ENCODE measurements at regions not wholly inside any gene's neighbourhood (a gene's known extent, or its start where the extent isn't known, plus 50 kb on each side); places are given as distances from the start of the nearest gene placed in this dataset.
A peak's percentile ranks its signal among the peaks of the same experiment; 100 is the strongest.

DNA sequence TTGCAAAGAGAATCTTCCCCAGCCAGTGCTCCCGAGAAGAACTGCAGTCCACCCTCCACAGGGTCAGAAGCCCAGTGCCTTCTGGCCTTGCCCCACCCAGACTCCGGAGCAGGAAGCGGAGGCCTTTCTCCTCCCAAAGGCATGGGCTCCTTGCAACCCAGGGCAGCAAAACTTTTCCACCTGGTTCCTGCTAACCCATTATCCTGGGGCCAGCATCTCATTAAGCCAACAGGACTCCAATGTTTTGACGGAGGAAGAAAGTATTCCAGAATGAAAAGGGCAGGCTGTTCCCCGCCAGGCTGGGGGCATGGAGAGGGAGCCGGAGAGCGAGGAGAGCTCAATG lies 88.1 kb downstream of the RTL6 start:
- DNase-seq (ENCODE audit: low spot score in 2 of 2) = peak in 1 of 2 donors; percentile 13
- Histone ChIP-seq H3K27me3 (no peaks in the 10 kb centered on the region), H3K27ac (no peak overlapping the region), H3K36me3 (no peaks in the 10 kb centered on the region), H3K4me1 (no peaks in the 10 kb centered on the region), H3K4me3 (no peak overlapping the region), H3K9me3 (no peaks in the 10 kb centered on the region)
- intact Hi-C loops (cut with DNase I) = no loop called here
- TF ChIP-seq, protein P1, sequence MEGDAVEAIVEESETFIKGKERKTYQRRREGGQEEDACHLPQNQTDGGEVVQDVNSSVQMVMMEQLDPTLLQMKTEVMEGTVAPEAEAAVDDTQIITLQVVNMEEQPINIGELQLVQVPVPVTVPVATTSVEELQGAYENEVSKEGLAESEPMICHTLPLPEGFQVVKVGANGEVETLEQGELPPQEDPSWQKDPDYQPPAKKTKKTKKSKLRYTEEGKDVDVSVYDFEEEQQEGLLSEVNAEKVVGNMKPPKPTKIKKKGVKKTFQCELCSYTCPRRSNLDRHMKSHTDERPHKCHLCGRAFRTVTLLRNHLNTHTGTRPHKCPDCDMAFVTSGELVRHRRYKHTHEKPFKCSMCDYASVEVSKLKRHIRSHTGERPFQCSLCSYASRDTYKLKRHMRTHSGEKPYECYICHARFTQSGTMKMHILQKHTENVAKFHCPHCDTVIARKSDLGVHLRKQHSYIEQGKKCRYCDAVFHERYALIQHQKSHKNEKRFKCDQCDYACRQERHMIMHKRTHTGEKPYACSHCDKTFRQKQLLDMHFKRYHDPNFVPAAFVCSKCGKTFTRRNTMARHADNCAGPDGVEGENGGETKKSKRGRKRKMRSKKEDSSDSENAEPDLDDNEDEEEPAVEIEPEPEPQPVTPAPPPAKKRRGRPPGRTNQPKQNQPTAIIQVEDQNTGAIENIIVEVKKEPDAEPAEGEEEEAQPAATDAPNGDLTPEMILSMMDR (IDR thresholded peaks at IDR 0.05) = no peak

DNA sequence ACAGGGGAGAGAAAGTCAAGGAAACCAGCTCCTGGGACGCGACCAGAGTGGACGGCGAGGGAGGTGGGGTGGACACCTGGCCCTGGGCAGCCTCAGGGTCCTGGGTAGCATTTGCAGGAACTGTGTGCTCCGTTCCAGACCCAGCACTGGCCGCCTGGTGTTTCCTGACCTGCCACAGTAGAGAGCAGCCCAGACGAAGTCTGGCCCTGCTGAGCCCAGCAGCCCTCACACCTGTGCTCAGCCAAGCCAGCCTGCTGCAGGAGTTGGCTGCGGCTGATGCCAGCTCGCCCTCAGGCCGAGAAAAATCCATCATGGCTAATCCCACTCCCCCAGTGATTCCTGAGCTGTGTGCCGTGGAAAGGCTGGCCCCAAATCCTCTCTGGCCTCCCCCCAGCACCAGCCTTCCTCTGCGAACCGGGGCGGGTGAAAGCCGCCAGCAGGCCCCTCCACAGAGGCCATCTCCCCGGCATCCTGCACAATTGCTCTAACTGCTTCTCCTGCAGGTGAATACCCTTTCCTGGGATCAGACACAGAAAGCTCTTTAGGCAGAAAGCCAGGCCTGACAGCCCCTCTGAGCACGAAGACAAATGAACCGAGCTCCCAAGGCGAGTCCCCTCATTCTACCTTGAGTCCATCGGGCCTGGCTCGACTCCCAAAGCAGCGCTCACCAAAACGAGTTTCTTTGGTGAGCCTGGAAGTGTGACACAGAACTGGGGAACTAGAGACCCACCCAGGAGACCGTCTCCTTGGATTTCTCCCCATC lies 88.6 kb downstream of the RTL6 start:
- Histone ChIP-seq H3K4me1 (no peaks in the 10 kb centered on the region), H3K4me3 (no peak overlapping the region), H3K36me3 (no peaks in the 10 kb centered on the region), H3K27ac (no peak overlapping the region), H3K9me3 (no peaks in the 10 kb centered on the region), H3K27me3 (no peaks in the 10 kb centered on the region)
- intact Hi-C loops (cut with DNase I) = no loop called here
- TF ChIP-seq, protein P1 (IDR thresholded peaks at IDR 0.05) = no peak
- peak in 1 of 2 donors; percentile 30 for DNase-seq (ENCODE audit: low spot score in 2 of 2)

DNA sequence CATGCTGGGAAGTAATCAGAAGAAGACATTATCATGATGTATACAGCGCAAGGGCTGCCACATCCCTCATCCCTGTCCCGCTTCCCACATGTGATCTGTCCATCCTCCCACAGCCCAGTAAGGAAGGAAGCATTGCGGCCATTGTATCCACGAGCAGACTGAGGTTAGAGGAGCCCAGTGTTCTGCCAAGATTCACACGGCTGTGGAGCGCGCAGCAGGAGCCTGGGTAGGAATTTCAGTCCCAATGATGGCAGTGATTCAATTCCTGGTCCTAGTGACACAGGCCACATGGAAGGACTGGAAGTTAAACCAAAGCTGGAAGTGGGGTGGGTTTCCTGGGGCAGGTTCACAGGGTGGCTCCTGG lies 89.2 kb downstream of the RTL6 start:
- Histone ChIP-seq H3K27me3 (no peaks in the 10 kb centered on the region), H3K9me3 (no peaks in the 10 kb centered on the region), H3K4me1 (no peaks in the 10 kb centered on the region), H3K36me3 (no peaks in the 10 kb centered on the region), H3K4me3 (no peak overlapping the region), H3K27ac (no peak overlapping the region)
- intact Hi-C loops (cut with DNase I) = no loop called here
- DNase-seq (ENCODE audit: low spot score in 2 of 2) = peak in 1 of 2 donors; percentile 22
- TF ChIP-seq, protein P1 (IDR thresholded peaks at IDR 0.05) = no peak

DNA sequence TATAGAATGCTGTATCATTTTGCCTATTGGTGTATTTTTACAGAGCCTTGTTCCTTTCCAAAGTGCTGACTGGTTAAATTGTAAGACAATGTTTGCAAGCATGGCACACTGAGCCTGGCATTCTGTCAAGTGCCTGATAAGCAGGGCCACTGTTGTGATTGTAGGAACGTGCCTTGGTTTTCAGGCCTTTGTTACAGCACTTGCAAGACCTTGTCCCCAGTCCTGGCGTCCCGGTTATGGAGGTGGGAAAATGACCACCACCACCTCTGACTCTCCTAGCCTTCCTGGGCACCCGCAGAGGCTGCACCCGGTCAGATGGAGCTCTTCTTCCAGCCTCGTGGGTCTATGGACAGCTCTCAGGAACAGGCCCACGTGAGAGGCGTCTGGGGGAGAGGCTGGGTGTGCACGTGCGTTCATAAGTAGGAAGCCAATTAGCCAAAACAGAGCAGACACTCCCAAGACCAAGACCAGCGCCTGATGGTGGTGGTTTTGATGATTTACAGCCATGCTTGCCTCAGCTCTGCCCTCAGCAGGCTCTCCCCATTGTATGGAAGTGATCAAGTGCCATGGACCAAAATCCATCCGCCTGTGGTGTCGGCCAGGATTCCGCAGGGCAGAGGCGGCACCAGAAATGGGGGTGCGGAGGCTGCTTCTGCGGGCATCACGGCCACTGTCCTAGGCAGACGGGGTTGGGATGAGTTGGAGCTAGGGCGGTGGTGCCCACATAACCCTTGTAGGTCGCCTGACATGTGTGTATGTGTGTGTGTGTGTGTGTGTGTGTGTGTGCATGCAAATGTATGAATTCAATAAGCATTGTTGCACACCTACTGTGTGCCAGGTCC lies 89.8 kb downstream of the RTL6 start:
- intact Hi-C loops (cut with DNase I) = no loop called here
- H3K4me3 ChIP-seq = no peak overlapping the region
- no peaks in the 10 kb centered on the region for H3K4me1 ChIP-seq
- no peaks in the 10 kb centered on the region for H3K36me3 ChIP-seq
- H3K27me3 ChIP-seq = no peaks in the 10 kb centered on the region
- H3K9me3 ChIP-seq = no peaks in the 10 kb centered on the region
- DNase-seq (ENCODE audit: low spot score in 2 of 2) = no peak
- TF ChIP-seq, protein P1 (IDR thresholded peaks at IDR 0.05) = no peak
- no peak overlapping the region for H3K27ac ChIP-seq

DNA sequence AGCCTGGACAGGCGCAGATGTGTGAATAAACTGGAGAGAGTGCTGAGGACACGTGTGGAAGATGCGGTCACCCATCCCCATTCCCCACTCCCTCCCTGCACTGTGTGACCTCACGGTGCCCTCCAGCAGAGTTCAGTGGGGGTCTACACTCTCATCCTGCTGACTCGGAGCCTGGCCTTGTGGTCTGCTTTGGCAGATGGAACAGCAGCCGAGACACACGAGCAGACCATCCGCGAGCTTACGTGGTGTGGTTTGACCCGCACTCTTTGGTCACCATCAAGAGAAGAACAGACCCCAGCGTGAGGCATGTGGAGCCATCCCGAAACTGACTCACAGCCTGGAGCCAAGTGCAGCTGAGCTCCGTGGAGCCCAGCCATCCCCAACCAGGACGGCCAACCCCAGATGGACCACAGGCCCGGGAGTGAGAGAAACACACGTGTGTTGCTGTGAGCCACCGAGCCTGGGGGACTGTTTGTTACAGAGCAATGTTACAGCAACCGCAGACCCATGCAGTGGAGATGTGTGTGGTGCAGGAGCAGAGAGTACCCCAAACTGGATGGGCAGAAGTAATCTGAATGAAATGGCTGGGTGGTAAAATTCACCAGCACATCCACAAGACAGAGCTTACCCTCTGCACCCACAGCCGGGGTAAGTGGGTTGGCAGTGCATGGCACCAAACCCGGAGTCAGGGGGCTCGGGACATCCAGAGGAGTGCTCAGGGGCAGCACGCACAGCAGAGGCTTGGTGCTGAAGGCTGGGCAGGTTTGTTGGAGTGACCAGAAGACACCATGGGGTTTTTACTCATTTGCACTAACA lies 90.7 kb downstream of the RTL6 start:
- Histone ChIP-seq H3K36me3 (no peaks in the 10 kb centered on the region), H3K27me3 (no peaks in the 10 kb centered on the region), H3K4me1 (no peaks in the 10 kb centered on the region), H3K27ac (no peak overlapping the region), H3K9me3 (no peaks in the 10 kb centered on the region), H3K4me3 (no peak overlapping the region)
- TF ChIP-seq, protein P1 (IDR thresholded peaks at IDR 0.05) = no peak
- intact Hi-C loops (cut with DNase I) = no loop called here
- no peak for DNase-seq (ENCODE audit: low spot score in 2 of 2)
